SU-DHL-6 (cell line): ENCODE measurements at regions not wholly inside any gene's neighbourhood (a gene's known extent, or its start where the extent isn't known, plus 50 kb on each side); places are given as distances from the start of the nearest gene placed in this dataset.

ENCODE experiments used
- H2AFZ ChIP-seq: fragments of 200-600 bp; sonication (generic); 2 replicates; pipeline ENCODE4 v1.6.1; 2014; ENCODE audit warnings: low read depth, mild to moderate bottlenecking, moderate library complexity, mixed read lengths, antibody characterized with exemption, low read length; ENCODE audit not compliant: severe bottlenecking
- H3F3A ChIP-seq: fragments of 200-600 bp; shearing (Covaris generic); 2 replicates; pipeline ENCODE4 v1.6.0; 2016; ENCODE audit warnings: antibody characterized with exemption, mild to moderate bottlenecking; ENCODE audit not compliant: insufficient read depth
- H3K27ac ChIP-seq: fragments of 200-600 bp; sonication (generic); 2 replicates; pipeline ENCODE4 v1.5.1; 2016; ENCODE audit warnings: low read depth, mild to moderate bottlenecking, low read length, moderate library complexity, mixed read lengths
- H3K27me3 ChIP-seq: fragments of 200-600 bp; sonication (generic), shearing (Covaris generic); 2 replicates; pipeline ENCODE4 v1.6.0; 2014; ENCODE audit warnings: mild to moderate bottlenecking, low read length
- H3K36me3 ChIP-seq: fragments of 200-600 bp; sonication (generic); 2 replicates; pipeline ENCODE4 v1.6.1; 2014; ENCODE audit warnings: mild to moderate bottlenecking, low read length, mixed read lengths
- H3K4me2 ChIP-seq: fragments of 300-600, 200-600 bp; shearing (Covaris generic), sonication (generic); 2 replicates; pipeline ENCODE4 v1.6.0; 2014; ENCODE audit warnings: low read length, low read depth, mild to moderate bottlenecking; ENCODE audit not compliant: poor library complexity, severe bottlenecking
- H3K4me3 ChIP-seq: fragments of 200-600 bp; sonication (generic); 2 replicates; pipeline ENCODE4 v1.5.1; 2014; ENCODE audit warnings: antibody characterized with exemption, low read length, mild to moderate bottlenecking, mixed read lengths; ENCODE audit not compliant: insufficient read depth, poor library complexity, severe bottlenecking
- H3K79me2 ChIP-seq: fragments of 200-600 bp; sonication (generic); 2 replicates; pipeline ENCODE4 v1.6.1; 2014; ENCODE audit warnings: mild to moderate bottlenecking, low read length, moderate library complexity; ENCODE audit not compliant: insufficient read depth
- H3K9ac ChIP-seq: fragments of 200-600 bp; sonication (generic); 2 replicates; pipeline ENCODE4 v1.7.0; 2014; ENCODE audit warnings: mild to moderate bottlenecking, low read length
- H3K9me2 ChIP-seq: fragments of 200-600 bp; sonication (generic); replicated peaks from 2 replicates; pipeline ENCODE4 v1.6.1; 2014; ENCODE audit warnings: low read length; ENCODE audit not compliant: insufficient read depth
- H3K9me3 ChIP-seq: fragments of 200-600 bp; sonication (generic); 2 replicates; pipeline ENCODE4 v1.6.1; 2014; ENCODE audit warnings: low read length, mixed read lengths; ENCODE audit not compliant: insufficient read depth
- H4K20me1 ChIP-seq: fragments of 200-600 bp; sonication (generic); 2 replicates; pipeline ENCODE4 v1.6.1; 2014; ENCODE audit warnings: low read depth, mild to moderate bottlenecking, antibody characterized with exemption, low read length, moderate library complexity, mixed read lengths
- EZH2phosphoT487 ChIP-seq: fragments of 200-600 bp; sonication (generic), shearing (Covaris generic); conservative IDR thresholded peaks from 2 replicates; pipeline ENCODE4 v1.6.1; 2018; ENCODE audit warnings: mild to moderate bottlenecking, antibody characterized with exemption, low read length, moderate library complexity, mixed read lengths
- TF ChIP-seq, protein P1 (sequence below): fragments of 200-600 bp; sonication (generic); IDR thresholded peaks from one replicate; pipeline ENCODE4 v1.5.1; 2017; ENCODE audit warnings: antibody characterized with exemption, mild to moderate bottlenecking, low read length, moderate library complexity; ENCODE audit not compliant: insufficient read depth, poor library complexity, severe bottlenecking

DNA sequence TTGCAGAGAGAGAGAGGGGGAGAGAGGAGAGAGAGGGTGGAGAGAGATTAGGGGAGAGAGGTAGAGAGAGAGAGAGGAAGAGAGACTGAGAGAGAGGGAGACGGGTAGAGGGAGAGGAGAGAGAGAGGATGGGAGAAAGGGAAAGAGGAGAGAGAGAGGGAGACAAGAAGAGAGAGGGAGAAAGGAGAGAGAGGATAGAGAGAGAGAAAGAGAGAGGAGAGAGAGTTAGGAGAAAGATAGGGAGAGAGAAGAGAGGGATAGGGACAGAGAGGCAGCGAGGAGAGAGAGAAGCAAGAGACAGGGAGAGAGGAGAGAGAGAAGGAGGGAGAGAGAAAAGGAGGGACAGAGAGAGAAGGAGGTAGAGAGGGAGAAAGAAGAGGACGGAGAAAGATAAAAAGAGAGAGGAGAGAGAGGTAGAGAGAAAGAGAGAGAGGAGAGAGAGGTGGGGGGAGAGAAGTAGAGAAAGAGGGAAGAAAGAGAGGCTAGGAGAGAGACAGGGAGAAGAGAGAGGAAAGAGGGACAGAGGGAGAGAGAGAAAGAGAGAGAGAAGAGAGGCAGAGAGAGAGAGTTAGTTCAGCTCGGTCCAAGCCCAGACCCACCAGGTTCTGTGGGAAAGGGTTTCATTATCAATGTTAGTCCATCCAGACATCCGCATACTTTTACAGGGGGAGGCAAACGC lies 399.3 kb downstream of the ZSWIM6 start:
- Histone ChIP-seq H2AFZ (no peak overlapping the region), H3K4me3 (no peak overlapping the region), H3K27ac (no peak overlapping the region), H3F3A (no peaks in the 10 kb centered on the region), H3K9ac (no peak overlapping the region), H3K9me2 (no peaks in the 10 kb centered on the region), H3K27me3 (no peaks in the 10 kb centered on the region), H3K9me3 (no peaks in the 10 kb centered on the region), H3K4me2 (no peak overlapping the region), H3K79me2 (no peaks in the 10 kb centered on the region), H4K20me1 (no peaks in the 10 kb centered on the region), H3K36me3 (no peaks in the 10 kb centered on the region)
- no peak for TF ChIP-seq EZH2phosphoT487
- TF ChIP-seq, protein P1, sequence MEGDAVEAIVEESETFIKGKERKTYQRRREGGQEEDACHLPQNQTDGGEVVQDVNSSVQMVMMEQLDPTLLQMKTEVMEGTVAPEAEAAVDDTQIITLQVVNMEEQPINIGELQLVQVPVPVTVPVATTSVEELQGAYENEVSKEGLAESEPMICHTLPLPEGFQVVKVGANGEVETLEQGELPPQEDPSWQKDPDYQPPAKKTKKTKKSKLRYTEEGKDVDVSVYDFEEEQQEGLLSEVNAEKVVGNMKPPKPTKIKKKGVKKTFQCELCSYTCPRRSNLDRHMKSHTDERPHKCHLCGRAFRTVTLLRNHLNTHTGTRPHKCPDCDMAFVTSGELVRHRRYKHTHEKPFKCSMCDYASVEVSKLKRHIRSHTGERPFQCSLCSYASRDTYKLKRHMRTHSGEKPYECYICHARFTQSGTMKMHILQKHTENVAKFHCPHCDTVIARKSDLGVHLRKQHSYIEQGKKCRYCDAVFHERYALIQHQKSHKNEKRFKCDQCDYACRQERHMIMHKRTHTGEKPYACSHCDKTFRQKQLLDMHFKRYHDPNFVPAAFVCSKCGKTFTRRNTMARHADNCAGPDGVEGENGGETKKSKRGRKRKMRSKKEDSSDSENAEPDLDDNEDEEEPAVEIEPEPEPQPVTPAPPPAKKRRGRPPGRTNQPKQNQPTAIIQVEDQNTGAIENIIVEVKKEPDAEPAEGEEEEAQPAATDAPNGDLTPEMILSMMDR, result no peak

DNA sequence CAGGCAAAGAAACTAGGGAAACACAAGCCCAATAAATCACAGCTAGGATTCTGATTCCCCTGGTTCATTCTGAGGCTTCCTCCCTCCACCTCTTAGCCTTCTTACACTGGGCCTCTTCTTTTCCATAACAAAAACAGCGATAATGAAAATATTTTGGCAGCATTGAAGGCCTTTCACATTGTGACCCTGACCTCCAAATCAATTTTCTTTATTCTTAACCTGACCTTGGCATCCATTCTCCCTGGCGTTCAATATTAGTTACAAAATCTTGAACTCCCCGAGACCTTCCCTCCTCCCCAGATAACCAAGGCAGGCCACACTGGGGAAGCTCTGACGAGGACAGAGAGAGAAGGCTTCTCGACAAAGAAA lies 399.9 kb downstream of the ZSWIM6 start:
- Histone ChIP-seq H3K4me3 (no peak overlapping the region), H3K9me2 (no peaks in the 10 kb centered on the region), H3F3A (no peaks in the 10 kb centered on the region), H4K20me1 (no peaks in the 10 kb centered on the region), H3K27ac (no peak overlapping the region), H3K79me2 (no peaks in the 10 kb centered on the region), H3K9me3 (no peaks in the 10 kb centered on the region), H3K36me3 (no peaks in the 10 kb centered on the region), H2AFZ (no peak overlapping the region), H3K4me2 (no peak overlapping the region), H3K27me3 (no peaks in the 10 kb centered on the region), H3K9ac (no peak overlapping the region)
- TF ChIP-seq, protein P1, result no peak
- TF ChIP-seq EZH2phosphoT487, result no peak

- Histone ChIP-seq H3K9me3 (no peaks in the 10 kb centered on the region), H3K27me3 (no peaks in the 10 kb centered on the region), H3K36me3 (no peaks in the 10 kb centered on the region), H3K9ac (no peak overlapping the region), H3K79me2 (no peaks in the 10 kb centered on the region), H3F3A (no peaks in the 10 kb centered on the region), H3K9me2 (no peaks in the 10 kb centered on the region), H3K27ac (no peak overlapping the region), H4K20me1 (no peaks in the 10 kb centered on the region), H3K4me2 (no peak overlapping the region), H2AFZ (no peak overlapping the region), H3K4me3 (no peak overlapping the region)
- TF ChIP-seq, protein P1, result no peak
- no peak for TF ChIP-seq EZH2phosphoT487
Observed at GRCh38 chr5:61732369-61732768, 400.3 kb downstream of the ZSWIM6 start.
